ENCODE measurements at regions not wholly inside any gene's neighbourhood (a gene's known extent, or its start where the extent isn't known, plus 50 kb on each side); places are given as distances from the start of the nearest gene placed in this dataset.
"Not testable (repeated sequence)": the region's sequence is repeated elsewhere in the genome, so short reads cannot be mapped to it uniquely, and the experiment has no call there.

GRCh38 chr5:102554082-102554481, 55.3 kb upstream of the SLCO6A1 start:
- DNase-seq (ENCODE audit: low read depth) = peak; percentile 20

DNA sequence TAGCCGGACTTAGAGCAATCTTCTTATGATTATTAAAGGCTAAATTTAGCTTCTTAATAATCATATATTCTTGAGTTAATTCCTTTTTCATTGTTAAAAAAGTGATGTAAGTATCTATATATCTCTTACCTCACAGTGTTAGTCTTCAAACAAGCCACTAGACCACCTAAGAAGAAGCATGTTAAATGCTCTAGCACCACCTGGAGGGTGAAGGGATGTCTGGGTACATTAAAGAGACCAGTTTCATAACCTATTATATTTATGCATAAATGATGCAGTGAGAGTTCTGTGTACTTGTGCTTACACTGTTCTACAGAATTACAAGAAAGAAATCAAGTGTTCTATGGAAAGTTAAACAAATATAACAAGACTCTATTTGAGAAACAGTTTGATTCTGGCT, 55.9 kb upstream of the SLCO6A1 start:
- DNase-seq (ENCODE audit: low read depth) = peak; percentile 7

DNA sequence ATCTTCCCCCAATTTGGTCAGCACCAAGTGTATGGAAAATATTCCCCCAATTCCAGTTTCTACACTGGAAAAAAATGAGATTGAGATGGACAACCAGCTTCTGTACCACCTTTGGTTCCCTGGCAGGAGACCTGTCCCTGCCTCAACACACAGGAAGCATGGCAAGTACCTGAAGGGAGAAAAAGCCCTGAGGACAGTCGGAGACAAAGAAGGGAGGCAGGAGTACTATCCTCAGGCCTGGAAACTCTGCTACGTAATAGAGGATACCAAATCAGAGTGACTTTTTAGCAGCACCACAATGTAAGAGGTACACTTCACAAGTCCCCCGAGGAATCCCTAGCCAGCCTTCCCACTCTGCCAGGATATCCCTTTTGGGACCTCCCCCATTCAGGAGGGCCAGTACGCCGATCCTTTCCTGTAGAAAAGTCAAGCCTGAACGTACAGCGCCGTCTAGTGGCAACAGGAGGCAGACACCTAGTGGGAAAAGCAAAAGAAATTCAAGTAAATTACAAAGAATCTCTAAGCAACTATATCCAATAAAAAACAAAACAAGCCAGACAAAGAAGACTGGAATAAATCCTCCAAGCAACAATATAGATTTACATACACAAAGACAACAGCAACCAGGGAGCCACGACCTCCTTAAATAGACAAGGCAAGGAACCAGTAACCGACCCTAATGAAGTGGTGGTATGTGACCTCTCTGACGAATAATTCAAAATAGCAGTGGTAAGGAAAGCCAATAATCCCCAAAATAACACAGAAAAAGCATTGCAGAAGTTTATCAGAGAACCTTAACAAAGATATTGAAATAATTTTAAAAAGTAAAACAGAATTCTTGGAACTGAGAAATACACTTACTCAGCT, 63.3 kb upstream of the SLCO6A1 start:
- peak; percentile 30 for DNase-seq (ENCODE audit: low read depth)

DNA sequence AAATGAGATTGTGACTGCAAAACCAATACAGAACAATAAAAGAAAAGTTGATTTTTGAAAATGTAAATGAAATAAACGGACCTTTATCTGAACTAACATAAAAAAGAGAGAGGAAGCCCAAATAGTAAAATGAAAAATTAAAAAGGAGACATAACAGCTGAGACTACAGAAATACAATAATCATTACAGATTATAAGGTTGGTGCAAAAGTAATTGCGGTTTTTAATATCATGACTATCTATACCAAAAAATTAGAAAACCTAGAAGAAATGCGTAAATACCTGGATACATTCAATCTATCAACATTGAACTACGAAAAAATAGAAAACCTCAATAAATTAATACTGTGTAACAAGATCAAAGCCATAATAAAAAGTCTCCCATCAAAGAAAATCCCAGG, 71.9 kb upstream of the SLCO6A1 start:
- no peak for DNase-seq (ENCODE audit: low read depth)

DNA sequence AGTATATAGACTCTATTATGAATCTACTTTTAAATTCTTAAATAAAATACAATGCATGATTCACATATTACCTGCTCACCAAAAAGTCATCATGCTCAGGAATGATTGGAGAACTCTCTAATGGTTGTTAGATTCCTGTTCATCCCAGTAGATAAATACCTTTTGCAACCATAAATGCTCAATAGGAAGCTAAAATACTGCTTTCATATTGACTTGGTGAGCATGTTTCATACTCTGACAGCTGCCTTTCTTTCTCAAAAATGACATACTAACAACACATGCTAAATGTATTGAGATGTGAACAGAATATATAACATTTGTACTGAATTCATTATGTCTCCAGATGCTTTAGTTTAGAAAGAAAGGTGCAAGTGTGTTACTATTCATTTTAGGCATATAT, 79.6 kb upstream of the SLCO6A1 start:
- no peak for DNase-seq (ENCODE audit: low read depth)

GRCh38 chr5:102579379-102579778, 80.6 kb upstream of the SLCO6A1 start:
- DNase-seq (ENCODE audit: low read depth) = no peak

DNA sequence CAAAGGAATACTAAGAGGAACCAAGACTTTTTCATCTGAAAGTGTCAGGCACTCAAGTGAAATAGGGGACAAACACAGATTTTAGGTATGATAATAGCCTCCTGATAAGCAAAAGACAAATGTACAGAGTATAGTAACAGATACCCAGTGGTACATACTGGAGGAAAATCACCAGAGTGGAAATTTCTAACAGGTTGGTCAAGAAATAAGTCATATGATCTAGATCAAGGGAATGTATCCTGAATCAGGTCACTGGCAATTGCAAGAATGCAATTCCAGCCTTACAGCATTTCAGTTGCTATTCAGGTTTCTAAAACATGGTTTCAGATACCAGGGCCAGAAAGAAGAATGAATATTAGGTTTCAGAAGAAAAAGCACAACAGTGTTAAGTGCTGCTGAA, 82.2 kb upstream of the SLCO6A1 start:
- DNase-seq (ENCODE audit: low read depth) = no peak

- DNase-seq (ENCODE audit: low read depth) = no peak
Measured at GRCh38 chr5:102582696-102583095, 83.9 kb upstream of the SLCO6A1 start.

GRCh38 chr5:102583276-102584124, 84.7 kb upstream of the SLCO6A1 start:
- DNase-seq (ENCODE audit: low read depth) = peak; percentile 18

GRCh38 chr5:102589661-102590060, 90.9 kb upstream of the SLCO6A1 start:
- peak; percentile 27 for DNase-seq (ENCODE audit: low read depth)

DNA sequence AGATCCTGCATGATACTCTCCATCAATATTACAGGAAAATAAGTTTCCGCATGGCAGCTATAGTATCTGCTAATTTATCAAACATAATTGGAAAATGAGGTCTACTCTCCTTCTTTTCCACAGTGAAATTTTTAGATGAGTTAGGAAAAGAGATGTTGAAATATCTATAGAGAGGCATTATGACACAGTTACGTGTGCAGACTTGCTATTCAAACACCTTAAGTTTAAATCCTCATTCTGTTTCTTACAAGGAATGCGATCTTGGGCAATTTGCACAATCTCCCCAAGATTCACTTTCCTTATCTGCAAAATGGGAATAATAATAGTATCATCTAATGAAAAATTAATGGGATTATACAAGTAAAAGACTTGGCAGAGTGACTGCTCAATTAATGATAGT, 91.7 kb upstream of the SLCO6A1 start:
- no peak for DNase-seq (ENCODE audit: low read depth)

- no peak for DNase-seq (ENCODE audit: low read depth)
Measured at GRCh38 chr5:102591650-102592049, 92.8 kb upstream of the SLCO6A1 start.

- DNase-seq (ENCODE audit: low read depth) = not testable (repeated sequence)
Measured at GRCh38 chr5:102592586-102592985, 93.8 kb upstream of the SLCO6A1 start.

- no peak for DNase-seq (ENCODE audit: low read depth)
Measured at GRCh38 chr5:102594192-102594591, 95.4 kb upstream of the SLCO6A1 start.

- DNase-seq (ENCODE audit: low read depth) = peak; percentile 54
Measured at GRCh38 chr5:102595332-102595731, 96.5 kb upstream of the SLCO6A1 start.

GRCh38 chr5:102596113-102596512, 97.3 kb upstream of the SLCO6A1 start:
- peak; percentile 39 for DNase-seq (ENCODE audit: low read depth)

DNA sequence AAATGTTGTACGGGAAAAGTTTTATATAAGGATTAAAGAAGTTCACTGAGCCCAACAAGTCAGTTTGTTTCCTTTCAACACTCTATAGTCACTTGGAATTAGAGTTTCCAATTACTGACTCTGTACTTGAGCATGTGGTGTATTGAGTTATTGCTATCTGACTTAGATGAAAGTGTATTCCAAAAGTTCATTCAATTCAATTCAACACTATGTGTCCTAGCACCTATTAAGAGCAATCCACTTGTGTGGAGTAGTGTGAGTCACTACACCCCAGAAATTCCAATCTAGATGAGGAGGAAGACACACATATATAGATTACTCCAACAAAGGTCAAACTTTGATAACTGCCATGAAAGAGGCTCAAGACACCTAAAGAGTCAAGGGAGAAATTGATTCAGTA, 98.2 kb upstream of the SLCO6A1 start:
- peak; percentile 22 for DNase-seq (ENCODE audit: low read depth)

DNA sequence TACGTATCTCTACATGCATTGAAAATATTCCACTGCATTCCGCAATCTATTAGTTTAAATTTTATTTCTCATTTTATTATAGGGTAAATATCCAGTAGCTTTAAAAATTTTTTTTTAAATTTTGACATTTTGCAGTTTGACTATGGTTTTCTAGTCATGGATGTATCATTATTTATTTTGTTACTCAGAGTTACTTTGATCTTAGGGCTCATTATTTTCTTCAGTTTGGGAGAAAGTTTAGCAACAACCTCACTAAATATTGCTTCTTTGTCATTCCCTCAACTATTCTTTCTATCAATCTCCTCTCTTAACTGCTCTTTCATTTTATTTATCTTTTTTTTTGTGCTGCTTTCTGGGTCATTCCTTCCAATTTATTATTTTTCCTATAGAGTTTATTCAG, 100.5 kb upstream of the SLCO6A1 start:
- no peak for DNase-seq (ENCODE audit: low read depth)

DNA sequence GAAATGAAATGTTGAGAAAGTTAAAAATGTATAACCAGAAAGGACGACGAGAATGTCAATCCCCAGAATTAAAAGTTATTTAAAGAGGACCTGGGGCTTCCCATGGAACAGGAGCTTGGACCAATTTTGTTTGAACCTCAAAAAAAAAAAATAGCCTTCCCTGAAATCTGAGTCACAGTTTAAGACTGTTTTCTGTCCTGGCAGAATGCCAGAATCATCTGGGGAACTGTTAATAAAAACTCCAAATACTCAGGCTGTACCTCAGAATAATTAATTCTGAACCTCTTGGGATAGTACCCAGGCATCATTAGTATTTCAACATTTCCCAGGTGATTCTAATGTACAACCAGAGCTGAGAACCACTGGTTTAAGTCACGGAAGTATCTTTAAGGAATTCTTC, 102.2 kb upstream of the SLCO6A1 start:
- peak; percentile 76 for DNase-seq (ENCODE audit: low read depth)

DNA sequence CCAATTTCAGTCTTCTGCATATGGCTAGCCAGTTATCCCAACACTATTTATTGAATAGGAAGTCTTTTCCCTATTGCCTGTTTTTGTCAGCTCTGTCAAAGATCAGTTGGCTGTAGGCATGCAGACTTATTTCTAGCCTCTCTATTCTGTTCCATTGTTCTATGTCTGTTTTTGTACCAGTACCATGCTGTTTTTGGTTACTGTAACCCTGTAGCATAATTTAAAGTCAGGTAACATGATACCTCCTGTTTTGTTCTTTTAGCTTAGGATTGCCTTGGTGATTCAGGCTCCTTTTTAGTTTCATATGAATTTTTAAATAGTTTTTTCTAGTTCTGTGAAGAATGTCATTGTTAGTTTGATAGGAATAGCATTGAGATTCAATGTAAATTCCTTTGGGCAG, 104.9 kb upstream of the SLCO6A1 start:
- peak; percentile 36 for DNase-seq (ENCODE audit: low read depth)

- no peak for DNase-seq (ENCODE audit: low read depth)
Measured at GRCh38 chr5:102608414-102608813, 109.6 kb upstream of the SLCO6A1 start.

DNA sequence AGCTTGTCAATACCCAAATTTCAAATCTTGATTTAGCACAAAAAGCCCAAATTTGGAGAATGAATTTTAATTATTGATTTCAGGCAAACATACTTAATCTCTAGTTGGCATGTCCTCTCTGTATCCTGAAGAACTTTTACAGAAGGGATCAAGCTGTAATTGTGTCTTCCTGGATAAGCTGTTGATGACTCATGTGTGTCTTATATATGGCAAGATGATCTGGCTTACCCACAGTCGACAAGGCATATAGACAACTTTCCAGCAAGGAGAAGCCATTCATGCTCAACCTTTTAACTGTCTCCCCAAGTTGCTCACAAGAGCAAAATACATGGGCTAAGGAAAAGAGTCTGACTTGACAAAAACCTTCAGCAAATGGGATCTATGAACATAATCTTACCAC, 112.5 kb upstream of the SLCO6A1 start:
- DNase-seq (ENCODE audit: low read depth) = no peak

GRCh38 chr5:102613661-102614060, 114.9 kb upstream of the SLCO6A1 start:
- no peak for DNase-seq (ENCODE audit: low read depth)

Data from M059J (cell line).